Fibroblast of skin of scalp (primary cell): ENCODE measurements at regions not wholly inside any gene's neighbourhood (a gene's known extent, or its start where the extent isn't known, plus 50 kb on each side); places are given as distances from the start of the nearest gene placed in this dataset.

ENCODE experiments used
- DNase-seq: peaks from one replicate; pipeline ENCODE4 v3.0.0-alpha.2; 2013

DNA sequence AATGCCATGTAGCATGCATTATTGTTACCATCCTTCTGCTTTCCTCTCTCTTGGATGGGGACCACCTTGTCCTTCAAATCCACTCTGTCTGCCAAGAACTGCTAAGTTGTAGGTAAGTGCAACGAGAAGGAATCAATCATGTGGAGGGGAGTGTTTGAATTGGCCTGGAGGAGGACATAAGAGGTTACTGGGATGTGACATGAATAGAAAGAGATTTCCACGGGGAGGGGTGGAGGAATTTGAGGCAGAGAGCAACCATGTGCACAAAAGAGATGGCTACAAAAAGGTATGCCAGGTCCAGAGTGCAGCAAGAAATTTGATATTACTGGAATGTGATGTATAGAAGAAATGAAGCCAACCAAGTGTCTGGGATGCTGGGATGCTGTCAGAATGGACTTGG, 648.9 kb upstream of the KLF4 start:
- no peak for DNase-seq

DNA sequence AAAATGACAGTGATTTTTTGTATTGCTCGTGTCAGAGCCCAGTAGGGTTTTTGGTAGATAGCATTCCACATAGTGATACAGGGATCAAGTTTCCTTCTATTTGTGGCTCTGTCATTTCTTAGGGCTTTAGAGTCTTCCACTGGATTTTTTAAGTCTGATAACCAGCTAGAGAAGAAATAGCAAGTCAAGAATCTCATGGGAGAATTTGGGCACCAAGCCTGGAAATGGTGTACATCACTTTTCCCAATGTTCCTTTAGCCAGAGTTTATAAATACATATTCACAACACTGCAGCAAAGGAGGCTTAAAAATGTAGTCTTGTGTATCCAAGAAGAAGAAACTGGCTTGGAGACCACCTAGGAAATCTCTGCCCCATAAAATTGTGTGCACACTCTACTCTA, 647.1 kb upstream of the KLF4 start:
- peak; percentile 25 for DNase-seq

DNA sequence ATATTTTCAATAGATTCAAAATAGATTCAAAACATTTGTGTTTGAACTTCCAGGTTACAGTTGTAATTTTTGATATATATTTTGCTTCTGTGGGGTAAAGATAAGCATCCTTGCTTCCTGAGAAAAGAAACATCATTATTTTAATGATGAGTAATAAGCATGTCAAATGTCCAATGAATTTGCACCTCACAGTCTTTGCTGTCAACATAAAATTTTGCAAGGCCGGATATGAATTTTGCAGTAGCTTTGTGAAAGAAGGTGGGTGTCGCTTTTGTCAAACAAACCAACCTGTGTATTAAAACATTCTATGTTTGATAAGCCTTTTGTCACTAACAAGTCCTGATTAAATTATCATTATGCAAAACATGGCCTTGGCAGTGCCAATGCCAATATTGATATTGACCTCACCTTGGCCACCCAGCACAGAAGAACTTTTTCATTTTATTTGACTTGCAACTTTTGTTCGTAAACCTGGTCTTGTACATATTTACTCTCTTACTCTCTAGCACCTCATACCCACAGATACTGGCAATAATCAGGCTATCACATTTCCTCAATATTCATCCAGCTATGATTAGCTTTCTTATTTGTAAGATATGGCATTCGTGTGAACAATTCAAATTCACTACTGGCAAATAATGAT, 645.0 kb upstream of the KLF4 start:
- DNase-seq = no peak

DNA sequence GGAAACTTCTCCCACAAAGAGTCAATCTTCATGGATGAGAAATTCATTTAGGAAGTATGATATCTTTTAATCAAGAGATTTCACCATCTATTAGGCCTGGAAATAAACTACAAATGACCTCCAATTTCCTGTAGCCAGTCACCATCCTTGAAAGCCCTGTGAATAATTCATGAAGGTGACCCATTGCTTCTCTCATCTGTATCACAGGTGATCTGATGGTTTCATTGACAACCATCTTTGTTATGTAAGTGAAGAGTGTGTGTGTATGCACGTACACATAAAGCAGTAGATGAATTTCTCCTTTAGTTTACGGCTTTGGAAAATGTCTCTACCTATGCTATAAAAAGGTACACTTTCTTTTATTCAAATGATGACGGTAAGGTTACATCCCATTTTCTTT, 644.1 kb upstream of the KLF4 start:
- no peak for DNase-seq

DNA sequence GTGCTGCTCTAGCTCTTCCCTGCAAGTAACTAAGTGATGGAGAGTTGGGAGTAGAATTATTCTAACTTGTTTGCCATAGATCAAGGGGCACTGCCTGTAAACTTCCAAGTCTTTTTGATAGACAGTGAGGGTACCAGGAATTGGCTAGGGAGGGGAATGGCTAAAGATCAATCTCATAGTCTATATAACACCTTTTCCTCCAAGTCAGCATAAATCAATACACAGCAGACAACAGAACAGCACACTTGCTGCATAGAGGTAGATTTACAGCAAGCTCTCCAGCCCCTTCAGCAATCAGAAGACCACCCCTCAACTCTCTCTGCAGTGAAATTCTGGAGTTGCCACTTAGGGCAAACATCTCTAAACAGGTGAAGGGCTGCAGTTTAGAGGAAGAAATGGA, 643.5 kb upstream of the KLF4 start:
- DNase-seq = no peak

DNA sequence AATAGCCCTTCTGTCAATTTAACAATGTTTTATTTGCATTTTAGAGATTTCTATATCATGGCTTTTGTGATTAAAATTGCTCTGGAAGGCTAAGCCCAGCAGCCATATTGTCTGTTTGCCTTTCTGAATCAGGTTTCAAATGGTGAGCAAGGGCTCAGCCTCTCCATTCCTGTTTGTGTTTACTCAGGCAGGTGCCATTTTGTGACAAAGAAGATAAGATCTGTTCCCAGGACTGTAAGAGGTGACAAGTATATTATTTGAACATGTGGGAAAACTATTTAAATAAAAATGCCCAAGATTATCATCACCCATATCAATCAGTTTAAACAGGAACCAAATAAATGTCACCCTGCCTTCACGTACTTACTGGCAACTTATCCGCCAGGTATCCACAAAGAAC, 641.3 kb upstream of the KLF4 start:
- DNase-seq = no peak

DNA sequence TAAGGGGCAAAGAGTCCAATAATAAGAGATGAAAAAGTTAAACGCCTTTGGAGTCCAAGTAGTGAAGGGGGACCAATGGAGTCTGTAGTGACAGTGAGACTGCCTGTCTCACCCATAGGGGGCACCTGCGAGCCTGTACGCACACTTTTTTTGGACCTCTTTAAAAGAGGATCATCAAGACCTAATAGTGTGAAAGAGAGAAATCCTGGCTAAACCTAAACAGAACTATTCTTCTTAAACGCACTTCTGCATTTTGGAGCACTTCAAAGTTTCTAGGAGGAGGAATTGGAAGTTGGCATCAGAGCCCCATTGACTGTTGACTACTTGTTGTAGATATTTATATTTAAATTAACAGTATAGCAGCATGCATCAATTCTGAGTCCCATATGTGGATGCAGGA, 636.1 kb upstream of the KLF4 start:
- no peak for DNase-seq

DNA sequence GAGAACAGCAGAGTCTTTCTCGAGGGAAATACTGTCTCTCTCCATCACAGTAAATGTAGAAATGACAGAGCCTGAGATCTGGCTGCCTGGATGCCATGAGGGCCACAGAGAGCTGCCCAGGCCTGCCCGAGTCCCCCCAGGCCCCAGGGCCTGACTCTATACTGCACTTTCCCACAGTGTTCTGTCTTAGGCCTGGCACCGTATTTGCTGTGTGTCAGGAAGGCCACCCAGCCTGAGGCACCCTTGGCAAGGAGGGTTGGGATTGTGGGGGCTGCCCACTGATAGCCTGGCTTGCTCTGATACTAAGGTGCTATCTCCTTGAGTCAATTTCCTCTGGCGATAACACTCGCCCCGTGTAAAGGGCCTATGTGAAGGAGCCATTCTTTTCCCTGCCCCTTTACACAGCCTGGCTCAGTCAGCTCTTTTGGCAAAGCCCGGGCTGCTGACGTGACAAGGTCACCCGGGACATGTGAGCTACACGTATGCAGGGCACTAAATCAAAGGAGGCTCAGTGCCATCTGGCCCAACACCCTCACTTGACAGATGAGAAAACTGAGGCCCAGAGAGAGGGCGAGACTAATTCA, 630.1 kb upstream of the KLF4 start:
- no peak for DNase-seq

DNA sequence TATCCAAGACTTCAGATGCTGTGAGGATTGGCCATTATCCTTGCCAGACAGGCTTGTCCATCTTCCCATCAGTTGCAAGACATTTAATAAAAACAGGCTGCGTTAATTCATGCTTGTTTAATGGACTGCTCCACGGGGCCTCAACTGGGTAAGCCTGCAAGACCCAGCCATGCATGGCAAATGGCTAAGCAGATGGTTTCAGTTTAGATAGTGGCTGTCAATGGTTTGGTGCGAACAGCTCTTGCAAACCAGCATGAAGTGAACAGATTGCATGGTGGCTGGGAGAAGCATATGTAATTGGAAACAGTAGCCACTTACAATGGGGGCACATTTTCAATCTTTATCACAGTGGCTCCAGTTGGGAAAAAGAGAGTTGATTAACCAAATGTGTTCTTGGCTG, 628.2 kb upstream of the KLF4 start:
- no peak for DNase-seq

DNA sequence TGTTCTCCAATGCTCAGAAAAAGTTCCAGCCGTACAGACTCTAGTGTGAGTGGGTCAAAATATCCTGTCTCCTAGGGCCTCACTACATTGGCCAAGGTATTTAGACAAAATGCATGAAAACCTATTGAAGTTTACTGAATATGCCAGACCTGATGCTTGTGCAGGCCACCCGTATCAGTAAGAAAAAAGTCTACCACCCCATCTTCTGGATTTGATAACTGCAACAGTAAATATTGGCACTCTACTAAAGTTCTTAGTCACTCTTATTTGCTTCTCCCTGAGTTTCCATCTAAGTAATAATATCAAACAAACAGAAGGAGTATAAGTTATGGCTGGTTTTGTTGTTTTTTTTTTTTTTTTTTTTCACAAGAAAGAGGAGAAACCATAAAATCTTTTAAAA, 627.7 kb upstream of the KLF4 start:
- no peak for DNase-seq

DNA sequence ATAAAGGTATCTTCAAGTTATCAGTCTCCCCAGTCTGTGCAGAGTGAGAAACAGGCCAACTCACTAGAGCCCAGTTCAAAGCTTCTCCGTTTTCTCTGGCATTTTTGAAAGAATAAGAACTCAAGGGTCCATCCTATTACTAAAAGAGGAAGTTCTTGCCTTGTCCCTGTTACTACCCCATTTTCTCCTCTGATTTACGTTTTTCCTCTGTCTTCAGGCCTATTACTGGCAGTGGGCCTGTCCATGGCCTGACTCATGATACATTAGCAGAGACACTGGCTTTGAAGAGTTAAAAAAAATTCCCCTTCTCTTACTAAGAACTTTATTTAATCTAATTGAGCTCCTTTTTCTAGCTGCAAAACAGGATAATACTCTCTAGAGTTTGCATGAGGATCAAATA, 624.0 kb upstream of the KLF4 start:
- no peak for DNase-seq

DNA sequence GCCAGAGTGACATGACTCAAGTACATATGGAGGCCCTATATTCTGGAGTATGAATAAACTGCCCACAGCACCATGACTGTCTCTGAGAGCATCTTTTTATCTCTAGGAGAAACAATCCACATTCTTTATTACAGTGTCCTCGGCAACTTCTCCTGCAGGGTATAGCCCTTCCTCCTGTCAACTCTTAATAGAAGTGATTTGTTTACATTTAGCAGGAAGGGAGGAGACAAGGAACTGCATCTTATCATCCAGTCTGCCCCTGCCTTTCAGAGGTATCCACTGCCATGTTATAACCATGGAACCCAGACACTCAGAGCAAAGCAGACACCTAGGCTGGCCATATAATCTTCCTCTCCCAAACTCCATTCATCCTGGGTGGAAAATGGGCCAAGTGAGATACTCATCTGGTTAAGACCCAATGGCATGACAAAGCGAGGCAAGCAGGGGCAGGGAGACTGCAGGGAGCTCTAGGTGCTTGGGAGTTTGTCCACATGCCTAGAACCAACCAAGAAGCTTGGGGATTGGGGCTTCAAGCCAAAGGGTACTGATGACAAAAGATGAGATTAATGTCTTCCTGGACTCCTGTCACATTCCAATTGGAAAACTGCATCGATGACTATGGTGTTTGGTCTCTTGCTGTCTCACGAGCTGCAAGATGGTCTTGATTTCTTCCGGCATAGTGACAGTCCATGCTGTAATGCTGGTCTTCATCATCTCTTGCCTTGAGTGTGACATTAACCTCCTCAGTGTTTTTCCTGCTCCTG, 620.5 kb upstream of the KLF4 start:
- DNase-seq = peak; percentile 23

DNA sequence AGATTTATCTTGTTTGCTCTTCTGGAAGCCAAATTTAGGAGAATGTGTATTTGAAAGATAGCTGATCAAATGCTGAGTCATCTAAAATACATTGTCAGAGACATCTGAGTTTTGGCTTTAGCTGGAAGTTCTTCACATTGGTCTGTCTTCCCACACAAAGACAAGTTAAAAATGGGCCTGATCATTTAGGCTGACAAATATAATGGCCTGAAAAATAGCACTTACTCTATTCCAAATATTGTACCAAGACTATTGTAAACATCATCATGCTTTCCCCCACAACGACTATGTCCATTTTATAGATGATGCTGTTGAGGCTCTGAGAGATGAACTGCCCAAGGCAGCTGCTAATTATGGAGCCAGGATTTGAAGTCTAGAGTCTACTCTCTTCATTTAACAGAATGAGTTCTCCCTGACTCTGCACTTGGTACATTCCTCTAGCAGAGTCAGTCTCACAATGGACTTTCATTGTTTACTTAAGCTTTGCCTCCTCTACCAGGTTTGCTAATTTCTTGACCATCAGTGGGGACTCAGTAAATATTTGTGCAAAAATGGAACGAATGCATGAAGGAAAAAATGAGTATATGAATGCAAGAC, 619.4 kb upstream of the KLF4 start:
- peak; percentile 55 for DNase-seq

DNA sequence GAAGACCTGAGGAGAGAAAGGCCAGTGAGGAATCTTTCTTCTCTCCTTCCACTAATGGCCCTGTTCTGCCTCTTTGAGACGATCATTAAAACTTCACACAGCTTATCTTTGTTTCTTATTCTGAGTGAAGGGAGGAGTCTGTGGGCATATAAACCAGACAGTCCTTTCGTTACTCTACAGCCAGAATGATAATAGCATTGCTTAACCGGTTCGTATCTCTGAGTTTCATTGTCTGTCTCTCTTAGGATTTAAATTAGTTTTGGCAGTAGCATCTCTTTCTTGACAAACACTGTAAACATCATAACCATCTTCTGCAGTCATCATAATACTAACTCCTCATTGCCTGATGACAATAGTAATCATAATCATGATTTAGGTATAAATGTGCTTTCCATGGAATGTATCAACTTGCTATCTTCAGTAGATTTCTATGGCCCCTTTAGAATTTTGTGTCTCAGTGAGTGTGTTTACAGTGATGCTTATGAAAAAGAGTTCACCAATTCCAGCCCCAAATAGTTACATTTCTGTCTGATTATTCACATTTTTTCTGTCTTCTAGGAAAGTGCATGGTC, 618.8 kb upstream of the KLF4 start:
- no peak for DNase-seq

DNA sequence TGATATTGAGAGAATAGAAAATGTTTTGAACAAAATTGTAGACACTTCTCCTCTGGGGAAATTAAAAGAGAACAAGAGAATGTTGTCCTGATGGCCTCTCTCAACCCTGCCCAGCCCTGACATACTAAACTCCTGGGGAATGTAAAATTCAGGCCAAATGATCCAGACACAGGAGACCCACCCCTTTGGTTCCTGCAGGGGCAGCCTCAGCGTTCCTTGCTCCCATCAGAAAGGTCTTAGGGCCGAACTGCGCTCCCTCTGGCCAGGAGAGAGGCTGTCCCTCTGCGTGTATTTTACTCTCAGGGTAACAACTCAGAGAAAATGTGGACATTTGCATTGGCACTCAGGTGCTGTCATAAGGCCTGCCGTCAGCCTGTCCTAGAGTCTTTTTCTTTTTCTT, 616.3 kb upstream of the KLF4 start:
- DNase-seq = no peak

DNA sequence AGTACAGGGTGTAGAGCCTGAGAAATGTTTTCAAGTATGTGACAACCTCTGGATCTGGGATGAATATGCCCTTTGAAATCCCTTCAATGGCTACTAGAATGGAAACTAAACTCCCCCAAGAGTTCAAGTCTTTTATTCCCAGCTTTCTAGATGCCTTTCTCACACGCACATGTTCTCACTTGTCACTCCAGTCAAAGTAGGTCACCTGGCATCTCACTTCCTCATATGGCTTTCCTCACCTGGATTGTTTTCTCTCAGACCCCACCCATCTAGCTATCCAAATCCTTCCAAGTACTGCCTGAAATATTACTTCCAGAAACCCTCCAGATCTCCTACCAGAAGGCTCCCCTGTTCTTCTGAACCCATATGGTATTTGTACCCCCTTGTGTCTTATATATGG, 615.4 kb upstream of the KLF4 start:
- DNase-seq = no peak

DNA sequence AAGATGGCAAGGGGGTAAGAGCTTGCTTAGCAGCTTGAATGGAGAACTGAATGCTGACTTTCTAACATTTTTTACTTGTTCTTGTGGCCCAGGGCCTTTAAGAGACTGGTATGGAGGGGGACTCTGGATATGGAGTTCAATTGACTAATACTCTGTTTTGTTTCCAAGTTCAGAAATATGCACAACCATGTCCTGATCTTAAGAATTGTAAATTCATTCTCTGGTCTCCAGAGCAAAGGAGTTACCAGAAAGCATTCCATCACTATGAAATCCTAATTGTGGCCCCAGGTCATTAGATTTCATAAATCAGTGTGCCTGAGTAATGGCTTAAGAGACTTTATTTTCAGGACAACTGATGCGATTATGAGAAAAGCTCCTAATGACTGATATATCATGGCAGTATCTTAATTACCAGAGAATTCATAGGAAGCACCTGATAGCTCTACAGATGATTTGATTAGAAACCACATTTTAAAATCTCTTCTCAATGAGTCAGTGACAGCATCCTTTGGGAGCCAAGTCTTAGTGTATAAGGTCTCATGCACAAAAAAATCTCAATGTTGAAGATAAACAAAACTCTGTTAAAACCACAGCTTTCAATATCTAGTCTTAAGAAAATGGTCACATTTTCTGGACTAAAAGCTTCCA, 613.6 kb upstream of the KLF4 start:
- peak; percentile 44 for DNase-seq

DNA sequence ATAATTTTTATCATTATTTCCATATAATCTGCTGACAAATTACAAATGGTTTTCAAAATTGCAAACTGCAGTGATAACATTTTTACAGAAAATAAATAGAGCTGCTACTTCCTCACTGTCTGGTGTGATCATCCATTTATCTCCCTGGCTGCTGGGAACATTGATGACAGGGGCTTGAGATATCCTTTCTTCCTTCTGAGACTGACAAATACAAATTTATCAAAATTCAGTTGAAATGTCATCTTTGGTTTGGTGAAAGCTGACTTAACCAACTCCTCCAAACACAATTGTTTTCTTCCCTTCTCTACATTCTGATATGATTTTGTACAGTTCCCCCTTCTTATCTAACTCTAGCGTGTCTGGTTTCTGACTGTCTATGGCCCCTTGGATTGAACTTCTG, 611.8 kb upstream of the KLF4 start:
- DNase-seq = no peak

DNA sequence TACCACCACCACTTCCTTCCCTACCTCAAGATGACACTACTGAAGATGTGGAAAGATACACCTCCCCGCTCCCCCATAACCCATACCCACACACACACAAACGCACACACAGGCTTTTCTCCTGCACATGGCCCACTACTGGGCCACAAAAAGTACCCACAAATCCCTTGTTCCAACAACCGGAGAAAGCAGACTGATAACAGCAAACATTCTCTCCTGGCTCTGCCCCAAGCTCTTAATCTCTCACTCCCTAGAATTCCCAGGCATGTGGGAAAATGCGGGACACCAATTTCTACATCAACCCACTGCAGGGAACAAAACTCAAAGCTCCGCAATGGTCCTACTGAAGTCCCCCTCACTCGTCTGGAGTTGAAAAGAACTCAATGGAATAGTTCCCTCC, 611.0 kb upstream of the KLF4 start:
- DNase-seq = no peak

DNA sequence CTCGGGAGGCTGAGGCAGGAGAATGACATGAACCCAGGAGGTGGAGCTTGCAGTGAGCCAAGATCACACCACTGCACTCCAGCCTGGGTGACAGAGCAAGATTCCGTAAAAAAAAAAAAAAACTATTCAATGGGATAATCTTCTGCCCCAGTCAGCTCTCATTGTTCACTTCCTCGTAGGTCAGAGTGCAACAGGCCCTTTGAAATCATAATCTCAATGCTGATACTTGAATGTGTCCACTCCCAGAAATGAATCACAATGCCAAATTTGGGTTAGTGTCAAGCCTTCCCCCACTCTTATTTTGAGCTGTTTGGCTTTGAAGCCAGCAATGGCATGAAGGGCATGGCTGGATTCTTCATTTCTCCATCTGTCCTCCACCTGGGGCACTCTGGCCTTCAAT, 610.3 kb upstream of the KLF4 start:
- no peak for DNase-seq

DNA sequence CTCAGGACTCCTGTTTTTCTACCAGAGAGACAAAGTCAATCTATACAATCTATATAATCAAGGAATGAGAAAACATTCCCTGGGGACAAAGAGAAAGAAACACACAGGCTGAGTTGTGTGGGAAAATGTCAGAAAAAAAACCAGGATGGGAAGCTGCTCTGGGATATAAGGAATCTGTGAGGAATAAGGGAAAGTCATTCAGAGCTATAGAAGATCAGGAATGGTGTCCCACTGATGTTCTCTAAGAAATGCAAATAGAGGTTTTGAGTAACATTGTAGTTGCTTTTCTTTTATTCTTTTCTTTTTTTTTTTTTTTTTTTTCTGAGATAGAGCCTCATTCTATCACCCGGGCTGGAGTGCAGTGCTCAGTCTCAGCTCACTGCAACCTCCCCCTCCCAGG, 605.9 kb upstream of the KLF4 start:
- no peak for DNase-seq

DNA sequence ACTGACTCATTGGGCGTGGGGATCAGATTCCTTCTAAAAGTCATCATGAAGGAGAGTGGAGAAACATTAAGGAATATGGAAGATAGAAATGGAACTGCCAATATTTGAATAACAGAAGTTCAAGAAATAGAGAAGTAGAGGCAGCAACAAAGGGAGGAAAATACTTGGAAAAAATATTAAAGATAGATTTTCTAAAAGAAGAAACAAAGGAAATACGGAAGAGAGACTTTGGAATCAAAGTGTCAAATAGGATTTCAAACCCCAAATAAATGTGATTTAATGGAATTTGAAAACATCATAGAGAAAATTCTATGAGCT, 605.1 kb upstream of the KLF4 start:
- no peak for DNase-seq
